Large intestine (tissue), 3 donors: ENCODE measurements at regions not wholly inside any gene's neighbourhood (a gene's known extent, or its start where the extent isn't known, plus 50 kb on each side); places are given as distances from the start of the nearest gene placed in this dataset.

Experiments
- DNase-seq, 2 donors: peaks; one replicate each; pipeline versions ENCODE4 v3.0.0 to v3.0.0-alpha.2; 2013
- H3K27ac ChIP-seq: one replicate; pipeline ENCODE4 v1.5.1; 2013; ENCODE audit warnings: low read length
- H3K27me3 ChIP-seq: 2 replicates; pipeline ENCODE4 v1.6.1; 2013; ENCODE audit warnings: low read length; ENCODE audit not compliant: control insufficient read depth, insufficient read depth
- H3K36me3 ChIP-seq: 2 replicates; pipeline ENCODE4 v1.6.1; 2013; ENCODE audit warnings: low read length; ENCODE audit not compliant: control insufficient read depth, insufficient read depth
- H3K4me1 ChIP-seq: one replicate; pipeline ENCODE4 v1.6.1; 2013; ENCODE audit warnings: low read length; ENCODE audit not compliant: control insufficient read depth, insufficient read depth
- H3K4me3 ChIP-seq: one replicate; pipeline ENCODE4 v1.5.1; 2013; ENCODE audit warnings: low read length
- H3K9me3 ChIP-seq: one replicate; pipeline ENCODE4 v1.6.1; 2013; ENCODE audit warnings: mild to moderate bottlenecking, low read depth, low read length, moderate library complexity; ENCODE audit not compliant: control insufficient read depth
- WGBS: methylation state at CpG from one replicate; pipeline ENCODE4 v1.1.5; 2013; ENCODE audit warnings: low lambda C conversion rate; ENCODE audit not compliant: insufficient coverage; 5-methylcytosine and 5-hydroxymethylcytosine counted together

- no peak overlapping the region for H3K4me3 ChIP-seq
- no peak overlapping the region for H3K27ac ChIP-seq
- H3K27me3 ChIP-seq, result no peaks in the 10 kb centered on the region
- no peak for DNase-seq
- H3K9me3 ChIP-seq, result peaks cover 5% of the 10 kb centered on the region
- no peaks in the 10 kb centered on the region for H3K4me1 ChIP-seq
- no peaks in the 10 kb centered on the region for H3K36me3 ChIP-seq
- no CpG with 5 or more reads among the region's 1 CpG for WGBS
Observed at GRCh38 chr18:78421392-78421791, 558.2 kb upstream of the SALL3 start.

DNA sequence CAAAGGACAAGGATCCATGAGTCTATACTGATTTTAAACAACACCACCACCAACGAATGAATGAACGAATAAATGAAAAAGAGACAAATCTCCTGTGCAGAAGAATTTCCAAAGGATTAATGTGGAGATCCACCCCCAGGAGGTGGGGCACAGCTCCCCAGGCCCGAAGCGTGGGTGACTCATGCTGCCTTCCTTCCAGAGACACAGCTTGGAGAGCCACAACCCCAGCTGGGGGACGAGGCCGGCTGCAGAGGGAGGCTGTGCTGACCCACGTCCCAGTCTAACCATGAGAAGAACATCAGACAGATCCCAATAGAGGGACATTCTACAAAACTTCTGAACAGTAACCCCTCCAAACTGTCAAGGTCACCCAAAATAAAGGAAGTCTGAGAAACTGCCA is 557.3 kb upstream of the SALL3 start:
- Histone ChIP-seq H3K4me3 (no peak overlapping the region), H3K27me3 (no peaks in the 10 kb centered on the region), H3K27ac (no peak overlapping the region), H3K4me1 (no peaks in the 10 kb centered on the region), H3K9me3 (peaks cover 5% of the 10 kb centered on the region), H3K36me3 (no peaks in the 10 kb centered on the region)
- no peak for DNase-seq
- no CpG with 5 or more reads among the region's 7 CpGs for WGBS

- Histone ChIP-seq H3K9me3 (peaks cover 5% of the 10 kb centered on the region), H3K4me1 (no peaks in the 10 kb centered on the region), H3K27ac (no peak overlapping the region), H3K36me3 (no peaks in the 10 kb centered on the region), H3K27me3 (no peaks in the 10 kb centered on the region), H3K4me3 (no peak overlapping the region)
- no peak for DNase-seq
- WGBS, result no CpG with 5 or more reads among the region's 12 CpGs
Observed at GRCh38 chr18:78423811-78424210, 555.8 kb upstream of the SALL3 start.

- Histone ChIP-seq H3K9me3 (peaks cover 10% of the 10 kb centered on the region), H3K27me3 (no peaks in the 10 kb centered on the region), H3K4me3 (no peak overlapping the region), H3K36me3 (no peaks in the 10 kb centered on the region), H3K27ac (no peak overlapping the region), H3K4me1 (no peaks in the 10 kb centered on the region)
- 71% methylated on average over 6 of the region's 7 CpGs for WGBS
- no peak for DNase-seq
Observed at GRCh38 chr18:78424403-78425018, 555.1 kb upstream of the SALL3 start.

DNA sequence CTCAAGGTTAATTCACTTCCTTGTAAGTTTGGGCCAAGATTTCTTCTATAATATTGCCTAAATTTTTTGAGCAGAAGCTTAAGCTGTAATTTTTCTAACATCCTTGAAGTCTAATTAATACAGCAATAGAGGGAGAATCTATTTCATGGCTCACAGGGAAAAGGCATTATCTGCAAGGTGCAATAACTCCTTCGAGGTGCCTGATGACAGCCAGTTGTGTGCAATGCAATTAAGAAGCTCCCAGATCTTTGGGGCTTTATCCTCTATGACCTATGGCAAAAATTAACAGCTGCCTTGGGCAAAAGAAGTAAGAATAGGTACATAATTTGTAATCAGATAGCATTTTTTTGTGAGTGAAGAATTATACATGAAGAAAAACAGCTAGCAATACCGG is 554.6 kb upstream of the SALL3 start:
- no peak for DNase-seq
- no peak overlapping the region for H3K27ac ChIP-seq
- H3K4me1 ChIP-seq, result no peaks in the 10 kb centered on the region
- WGBS, result 80% methylated on average over 1 of the region's 2 CpGs
- no peak overlapping the region for H3K4me3 ChIP-seq
- no peaks in the 10 kb centered on the region for H3K36me3 ChIP-seq
- peaks cover 15% of the 10 kb centered on the region for H3K9me3 ChIP-seq
- H3K27me3 ChIP-seq, result no peaks in the 10 kb centered on the region

- H3K4me3 ChIP-seq, result no peak overlapping the region
- no peaks in the 10 kb centered on the region for H3K4me1 ChIP-seq
- no peak for DNase-seq
- H3K36me3 ChIP-seq, result no peaks in the 10 kb centered on the region
- no peaks in the 10 kb centered on the region for H3K27me3 ChIP-seq
- no peak overlapping the region for H3K27ac ChIP-seq
- 100% methylated on average over 1 of the region's 12 CpGs for WGBS
- H3K9me3 ChIP-seq, result peaks cover 28% of the 10 kb centered on the region
Observed at GRCh38 chr18:78427081-78427480, 552.5 kb upstream of the SALL3 start.

DNA sequence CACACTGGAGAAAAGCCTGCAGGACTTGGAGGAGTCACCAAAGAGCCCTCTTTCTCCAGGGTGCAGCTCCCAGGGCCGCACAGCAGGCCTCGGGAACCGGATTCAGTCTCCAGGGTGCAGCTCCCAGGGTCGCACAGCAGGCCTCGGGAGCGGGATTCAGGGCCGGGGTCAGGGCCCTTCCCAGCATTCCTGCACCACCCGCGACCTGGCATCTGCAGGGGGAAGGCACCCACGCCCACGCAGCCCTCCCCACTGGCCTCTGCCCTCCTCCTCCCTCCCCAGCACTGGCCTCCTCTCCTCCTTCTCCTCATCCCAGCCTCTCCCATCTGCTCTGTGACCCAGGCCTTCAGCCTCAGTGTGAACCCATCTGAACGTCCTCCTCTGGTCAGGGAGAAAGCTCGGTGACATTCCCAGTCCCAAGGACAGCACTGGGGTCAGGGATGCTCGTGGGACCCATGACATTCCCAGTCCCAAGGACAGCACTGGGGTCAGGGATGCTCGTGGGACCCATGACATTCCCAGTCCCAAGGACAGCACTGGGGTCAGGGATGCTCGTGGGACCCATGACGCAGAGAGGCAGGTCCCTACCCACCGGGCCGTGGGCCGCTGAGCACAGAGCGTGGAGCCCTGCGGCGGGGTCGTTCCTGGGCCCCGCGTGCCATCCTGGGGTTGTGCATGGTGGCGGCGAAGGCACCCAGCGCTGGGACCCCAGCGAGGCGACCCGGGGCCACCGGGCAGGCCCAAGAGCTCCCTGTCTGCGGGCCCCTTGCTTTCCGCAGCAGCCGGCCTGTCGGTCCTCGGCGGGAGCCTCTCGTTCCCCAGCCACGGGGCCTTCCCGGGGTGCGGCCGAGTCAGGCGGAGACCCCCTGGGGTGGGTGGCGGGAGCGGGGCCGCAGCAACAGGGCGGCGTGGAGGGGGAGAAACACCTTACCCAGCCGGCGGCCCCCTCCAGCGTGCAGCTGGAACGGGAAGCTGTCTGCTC is 550.2 kb upstream of the SALL3 start:
- H3K27me3 ChIP-seq, result no peaks in the 10 kb centered on the region
- DNase-seq, result no peak
- no peak overlapping the region for H3K4me3 ChIP-seq
- no peaks in the 10 kb centered on the region for H3K4me1 ChIP-seq
- WGBS, result no CpG with 5 or more reads among the region's 54 CpGs
- peaks cover 31% of the 10 kb centered on the region for H3K9me3 ChIP-seq
- no peaks in the 10 kb centered on the region for H3K36me3 ChIP-seq
- no peak overlapping the region for H3K27ac ChIP-seq

DNA sequence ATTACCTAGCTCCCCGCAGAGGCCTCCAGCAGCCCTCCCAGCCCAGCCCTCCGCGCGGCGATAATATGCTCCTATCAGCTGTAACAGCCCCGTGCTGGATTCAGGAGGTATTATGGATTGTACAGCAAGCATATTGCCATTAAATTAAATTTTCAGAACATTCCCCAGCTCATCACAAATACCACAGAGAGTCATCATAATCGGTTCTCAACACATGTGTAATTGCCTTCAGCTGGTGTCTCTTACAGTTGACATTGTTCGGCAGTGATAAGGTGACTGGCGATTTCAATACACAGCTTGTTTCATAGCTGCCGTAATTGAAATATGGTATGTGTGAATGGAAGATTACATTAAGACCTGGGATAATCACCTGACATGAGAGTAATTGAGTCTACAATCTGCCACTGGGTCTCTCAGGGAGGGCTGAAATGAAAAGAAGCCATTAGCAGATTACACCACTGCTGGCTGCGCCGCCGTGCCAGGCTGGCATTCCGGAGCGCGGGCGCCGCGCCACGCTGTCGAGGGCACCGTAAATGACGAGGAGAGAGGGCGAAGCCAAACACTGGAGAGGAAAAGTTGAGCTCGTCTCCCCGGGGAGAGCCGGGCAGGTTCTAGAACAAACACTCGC is 549.4 kb upstream of the SALL3 start:
- H3K36me3 ChIP-seq, result no peaks in the 10 kb centered on the region
- H3K27me3 ChIP-seq, result no peaks in the 10 kb centered on the region
- DNase-seq, result no peak
- WGBS, result no CpG with 5 or more reads among the region's 28 CpGs
- no peak overlapping the region for H3K27ac ChIP-seq
- H3K9me3 ChIP-seq, result peaks cover 31% of the 10 kb centered on the region
- no peak overlapping the region for H3K4me3 ChIP-seq
- no peaks in the 10 kb centered on the region for H3K4me1 ChIP-seq

- Histone ChIP-seq H3K27ac (no peak overlapping the region), H3K4me3 (no peak overlapping the region), H3K4me1 (no peaks in the 10 kb centered on the region), H3K27me3 (no peaks in the 10 kb centered on the region), H3K9me3 (peaks cover 26% of the 10 kb centered on the region), H3K36me3 (no peaks in the 10 kb centered on the region)
- 100% methylated on average over 1 of the region's 13 CpGs for WGBS
- no peak for DNase-seq
Observed at GRCh38 chr18:78431606-78432005, 548.0 kb upstream of the SALL3 start.

DNA sequence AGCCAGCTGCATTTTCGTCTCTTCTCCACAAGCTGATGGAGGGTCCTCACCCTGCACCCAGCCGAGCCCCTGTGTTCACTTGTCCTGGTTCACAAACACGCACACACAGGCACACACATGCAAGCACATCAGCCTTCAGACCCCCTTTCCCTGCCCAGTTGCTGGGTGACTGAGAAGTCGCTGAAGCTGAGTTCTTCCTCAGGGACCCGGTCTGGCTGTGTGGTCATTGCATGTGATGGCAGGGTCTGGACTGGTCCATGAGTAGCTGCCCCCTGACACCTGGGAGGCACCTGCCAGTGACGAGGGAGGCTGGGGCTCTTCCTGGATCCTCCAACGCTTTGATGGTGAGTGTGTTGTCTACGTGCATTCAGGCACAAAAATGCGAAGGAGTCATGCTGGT is 546.1 kb upstream of the SALL3 start:
- WGBS, result 73% methylated on average over 2 of the region's 9 CpGs
- DNase-seq, result no peak
- Histone ChIP-seq H3K27ac (no peak overlapping the region), H3K9me3 (peaks cover 29% of the 10 kb centered on the region), H3K4me1 (no peaks in the 10 kb centered on the region), H3K27me3 (no peaks in the 10 kb centered on the region), H3K4me3 (no peak overlapping the region), H3K36me3 (no peaks in the 10 kb centered on the region)
